Right atrium auricular region (tissue), 2 donors: ENCODE measurements at regions not wholly inside any gene's neighbourhood (a gene's known extent, or its start where the extent isn't known, plus 50 kb on each side); places are given as distances from the start of the nearest gene placed in this dataset.

Source experiments
- DNase-seq: peaks from one replicate; pipeline ENCODE4 v3.0.0-alpha.2; 2019; ENCODE audit warnings: low spot score
- H3K27ac ChIP-seq, 2 donors: fragments of 200-600 bp; sonication (generic); 1 replicate in 1 of 2; 2 replicates in 1 of 2; pipeline ENCODE4 v1.5.1; 2016 to 2019
- H3K27me3 ChIP-seq, 2 donors: fragments of 200-600 bp; sonication (generic); one replicate each; pipeline versions ENCODE4 v1.5.1 to v1.6.0; 2017 to 2019
- H3K36me3 ChIP-seq: fragments of 200-600 bp; sonication (generic); one replicate; pipeline ENCODE4 v1.5.1; 2016
- H3K4me1 ChIP-seq, 2 donors: fragments of 200-600 bp; sonication (generic); one replicate each; pipeline versions ENCODE4 v1.5.1 to v1.6.0; 2017 to 2019
- H3K4me3 ChIP-seq, 2 donors: fragments of 200-600 bp; sonication (generic); 1 replicate in 1 of 2; 2 replicates in 1 of 2; pipeline ENCODE4 v1.5.1; 2017 to 2019; ENCODE audit warnings: mild to moderate bottlenecking in 1 of 2, moderate library complexity in 1 of 2
- H3K9me3 ChIP-seq, 2 donors: fragments of 200-600 bp; sonication (generic); one replicate each; pipeline ENCODE4 v1.5.1; 2019
- CTCF ChIP-seq, 2 donors: fragments of 200-600 bp; sonication (generic); IDR thresholded peaks; one replicate each; pipeline ENCODE4 v1.5.1; 2019; ENCODE audit warnings: antibody characterized with exemption in 2 of 2

GRCh38 chr7:112880818-112881418 lies 90.7 kb upstream of the TMEM168 start:
- no peak overlapping the region for H3K27ac ChIP-seq
- no peaks in the 10 kb centered on the region for H3K27me3 ChIP-seq
- no peaks in the 10 kb centered on the region for H3K9me3 ChIP-seq
- no peak for DNase-seq
- no peak overlapping the region for H3K4me3 ChIP-seq
- H3K36me3 ChIP-seq = no peaks in the 10 kb centered on the region
- peaks cover 0 to 26% of the 10 kb centered on the region in 2 donors for H3K4me1 ChIP-seq
- no peak for TF ChIP-seq CTCF (IDR thresholded peaks at IDR 0.05)

- Histone ChIP-seq H3K27ac (no peak overlapping the region), H3K9me3 (peaks cover 0 to 4% of the 10 kb centered on the region in 2 donors), H3K27me3 (no peaks in the 10 kb centered on the region), H3K36me3 (no peaks in the 10 kb centered on the region), H3K4me3 (no peak overlapping the region), H3K4me1 (peaks cover 0 to 16% of the 10 kb centered on the region in 2 donors)
- no peak for DNase-seq
- no peak for TF ChIP-seq CTCF (IDR thresholded peaks at IDR 0.05)
Observed at GRCh38 chr7:112877691-112878460, 87.7 kb upstream of the TMEM168 start.

- no peaks in the 10 kb centered on the region for H3K27me3 ChIP-seq
Observed at GRCh38 chr7:112876877-112877276, 86.7 kb upstream of the TMEM168 start.

GRCh38 chr7:112874909-112875308 lies 84.7 kb upstream of the TMEM168 start:
- Histone ChIP-seq H3K36me3 (no peaks in the 10 kb centered on the region), H3K4me3 (no peak overlapping the region), H3K27ac (no peak overlapping the region), H3K27me3 (no peaks in the 10 kb centered on the region), H3K4me1 (peaks cover 0 to 7% of the 10 kb centered on the region in 2 donors), H3K9me3 (peaks cover 0 to 7% of the 10 kb centered on the region in 2 donors)
- no peak for DNase-seq
- TF ChIP-seq CTCF (IDR thresholded peaks at IDR 0.05) = no peak

More at GRCh38 chr7:112876877-112877276, 86.7 kb upstream of the TMEM168 start:
- no peak for DNase-seq
- H3K4me3 ChIP-seq = no peak overlapping the region
- peaks cover 0 to 4% of the 10 kb centered on the region in 2 donors for H3K9me3 ChIP-seq
- H3K4me1 ChIP-seq = peaks cover 0 to 11% of the 10 kb centered on the region in 2 donors
- no peak overlapping the region for H3K27ac ChIP-seq
- H3K36me3 ChIP-seq = no peaks in the 10 kb centered on the region
- TF ChIP-seq CTCF (IDR thresholded peaks at IDR 0.05) = no peak

- H3K4me3 ChIP-seq = no peak overlapping the region
- no peak overlapping the region for H3K27ac ChIP-seq
- H3K9me3 ChIP-seq = peaks cover 0 to 10% of the 10 kb centered on the region in 2 donors
- no peak for DNase-seq
- no peaks in the 10 kb centered on the region for H3K36me3 ChIP-seq
- peaks cover 0 to 9% of the 10 kb centered on the region in 2 donors for H3K4me1 ChIP-seq
- TF ChIP-seq CTCF (IDR thresholded peaks at IDR 0.05) = no peak
- H3K27me3 ChIP-seq = no peaks in the 10 kb centered on the region
Observed at GRCh38 chr7:112873831-112874553, 83.8 kb upstream of the TMEM168 start.
